GM12892 (cell line): ENCODE measurements at regions not wholly inside any gene's neighbourhood (a gene's known extent, or its start where the extent isn't known, plus 50 kb on each side); places are given as distances from the start of the nearest gene placed in this dataset.

ENCODE experiments used
- POLR2A ChIP-seq: IDR thresholded peaks from 2 replicates; pipeline ENCODE4 v1.6.1; 2011; ENCODE audit warnings: low read depth, low read length, control low read depth
- POLR2AphosphoS5 ChIP-seq: IDR thresholded peaks from 2 replicates; pipeline ENCODE4 v1.6.1; 2011; ENCODE audit warnings: low read depth, low read length, control low read depth

DNA sequence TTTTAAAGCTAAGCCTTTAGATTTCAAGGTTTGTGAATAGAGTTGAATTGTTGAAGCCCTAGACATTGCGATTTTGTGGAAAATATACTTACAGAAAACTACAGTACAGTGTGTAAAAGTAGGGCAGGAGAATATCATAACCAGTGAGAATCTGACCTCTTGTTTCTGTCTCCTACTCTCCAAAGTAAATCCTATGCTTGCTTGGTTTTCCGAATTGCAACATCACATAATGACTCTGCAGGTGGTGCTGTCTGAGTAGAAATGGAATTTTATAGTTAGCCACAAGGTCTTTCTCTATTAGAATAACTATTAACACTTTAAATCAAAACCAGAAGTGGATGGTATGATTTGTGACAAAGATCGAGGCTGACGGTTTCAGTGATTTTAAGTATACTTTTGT is 505.6 kb downstream of the RAPGEF2 start:
- TF ChIP-seq POLR2A (no peak), POLR2AphosphoS5 (no peak)
